HG02588 (cell line): ENCODE measurements at regions not wholly inside any gene's neighbourhood (a gene's known extent, or its start where the extent isn't known, plus 50 kb on each side); places are given as distances from the start of the nearest gene placed in this dataset.
"Not testable (repeated sequence)": the region's sequence is repeated elsewhere in the genome, so short reads cannot be mapped to it uniquely, and the experiment has no call there.

ENCODE experiments used
- ATAC-seq: cut with Tn5 transposase; IDR thresholded peaks from one replicate; pipeline ENCODE4 v1.9.1; 2021; ENCODE audit warnings: mild to moderate bottlenecking, moderate library complexity; ENCODE audit not compliant: unreplicated experiment

DNA sequence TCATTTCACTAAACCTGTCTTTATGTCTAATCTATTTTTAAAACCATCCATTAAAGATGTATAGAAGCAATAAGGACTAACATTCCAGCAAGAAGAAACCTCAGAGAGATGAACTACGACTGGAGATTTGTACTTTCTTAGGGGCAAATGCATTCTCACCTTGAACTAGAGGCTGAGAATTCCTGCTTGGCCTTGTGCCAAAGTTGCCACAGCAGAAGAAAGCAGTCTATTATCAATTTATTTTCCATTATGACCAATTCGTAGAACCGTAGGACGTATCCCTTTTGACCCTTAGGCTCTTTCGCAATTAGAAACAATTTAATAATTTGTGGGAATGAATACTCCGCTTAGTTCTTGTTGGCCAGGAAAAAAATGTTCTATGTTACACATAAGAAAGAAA, 1647.4 kb upstream of the CDH9 start:
- ATAC-seq: no peak

DNA sequence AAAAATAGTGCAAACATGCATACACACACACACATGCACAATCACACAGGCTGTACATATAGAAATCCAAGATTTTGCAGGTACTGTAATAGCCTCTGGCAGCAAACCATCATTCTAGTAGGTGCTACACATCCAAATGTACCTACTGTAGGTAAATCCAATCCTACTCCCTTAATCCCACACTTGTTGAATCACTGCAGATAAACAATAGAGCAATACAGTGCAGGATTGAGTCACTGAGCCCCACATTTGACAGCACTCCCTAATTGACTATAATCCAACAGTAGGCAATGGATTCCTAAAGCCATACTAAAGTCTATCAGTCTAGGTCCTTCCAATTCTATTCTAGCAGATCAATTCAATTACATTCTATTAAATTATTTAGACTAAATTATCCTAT, 1640.5 kb upstream of the CDH9 start:
- ATAC-seq: no peak

DNA sequence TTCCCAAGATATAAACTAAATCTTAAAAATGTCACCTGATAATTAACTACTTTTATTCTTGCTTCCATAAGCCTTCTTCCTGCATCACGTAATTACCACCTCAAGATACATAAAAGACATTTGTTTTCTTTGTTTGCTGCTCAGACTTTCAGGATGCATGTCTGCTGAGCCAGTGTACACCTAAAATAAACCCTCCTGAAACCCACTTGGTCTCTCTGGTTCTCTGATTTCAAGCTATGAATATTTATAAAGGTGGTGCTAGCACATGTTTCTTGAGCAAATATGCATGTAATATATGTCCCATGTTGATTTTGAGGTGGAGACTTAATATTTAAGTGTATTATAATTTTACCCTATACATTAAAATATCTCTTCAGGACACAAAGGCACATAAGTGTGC, 1627.7 kb upstream of the CDH9 start:
- no peak for ATAC-seq

DNA sequence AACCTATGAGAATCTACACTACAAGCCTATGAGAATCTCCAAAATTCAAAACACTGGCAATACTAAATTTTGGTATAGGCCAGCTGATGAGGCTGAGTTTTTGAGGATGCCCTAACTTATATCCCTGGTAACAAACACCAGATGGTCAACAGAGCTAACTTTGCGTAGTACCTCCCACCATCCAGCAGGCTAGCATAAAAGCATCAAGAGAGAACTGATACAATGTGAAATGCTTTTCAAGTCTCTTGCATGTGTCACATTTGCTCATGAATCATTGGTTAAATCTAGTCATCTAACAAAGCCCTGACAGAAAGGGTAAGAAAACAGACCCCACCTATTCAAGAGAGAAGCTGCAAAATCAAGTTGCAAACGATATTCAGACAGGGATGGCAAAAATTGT, 1609.7 kb upstream of the CDH9 start:
- ATAC-seq: no peak

DNA sequence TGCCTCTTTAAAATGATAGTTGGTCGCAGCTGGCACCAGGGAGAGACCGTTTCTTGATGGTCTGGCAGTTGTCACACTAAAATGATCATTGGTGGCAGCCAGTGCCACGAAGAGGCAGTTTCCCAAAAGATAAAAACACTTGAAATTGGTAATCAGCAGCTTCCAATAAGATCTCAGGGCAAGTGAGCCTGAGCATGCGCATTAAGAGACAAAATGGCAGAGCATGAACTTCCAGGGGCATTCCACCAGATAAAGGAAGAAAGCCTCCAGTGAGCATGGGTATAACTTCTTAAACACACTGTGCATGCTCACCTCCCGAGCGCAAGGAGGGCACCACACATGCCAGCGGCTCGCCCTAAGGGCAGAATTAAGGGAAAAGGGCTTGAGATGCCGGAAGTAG, 1594.2 kb upstream of the CDH9 start:
- no peak for ATAC-seq

DNA sequence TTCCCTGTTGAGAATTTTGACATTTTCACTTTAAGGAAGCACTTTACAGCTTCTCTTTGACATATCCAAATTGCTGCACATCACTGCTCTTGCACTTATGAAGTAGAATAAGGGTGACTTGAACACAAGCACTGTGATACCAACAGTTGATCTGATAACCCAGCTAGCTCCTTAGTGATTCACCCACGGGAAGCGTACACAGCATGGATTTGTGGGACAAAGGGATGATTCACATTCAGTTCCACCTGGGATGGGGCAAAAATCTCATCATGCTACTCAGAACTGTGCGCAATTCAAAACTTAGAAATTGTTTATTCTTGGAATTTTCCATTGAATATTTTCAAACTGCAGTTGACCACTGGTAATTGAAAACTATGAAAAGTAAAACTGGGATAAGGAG, 1565.5 kb upstream of the CDH9 start:
- ATAC-seq: no peak

DNA sequence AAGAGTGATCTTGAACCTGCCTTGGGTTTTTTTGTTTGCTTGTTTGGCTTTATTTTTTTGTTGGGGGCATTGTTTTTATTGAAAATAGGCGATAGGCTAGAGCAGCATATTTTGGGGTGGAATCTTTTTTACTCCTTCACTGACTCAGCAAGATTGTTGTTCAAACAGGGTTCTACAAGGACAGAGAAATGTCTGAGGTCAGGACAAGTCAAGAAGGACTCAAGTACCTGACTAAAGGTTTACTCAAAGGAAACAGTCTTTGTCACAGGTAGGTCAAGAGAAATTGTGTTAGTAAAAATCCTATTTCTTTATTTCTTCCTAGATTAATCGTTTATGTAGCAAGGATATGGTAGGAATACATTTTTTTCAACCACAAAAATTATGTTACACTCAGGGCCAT, 1564.0 kb upstream of the CDH9 start:
- ATAC-seq: no peak

DNA sequence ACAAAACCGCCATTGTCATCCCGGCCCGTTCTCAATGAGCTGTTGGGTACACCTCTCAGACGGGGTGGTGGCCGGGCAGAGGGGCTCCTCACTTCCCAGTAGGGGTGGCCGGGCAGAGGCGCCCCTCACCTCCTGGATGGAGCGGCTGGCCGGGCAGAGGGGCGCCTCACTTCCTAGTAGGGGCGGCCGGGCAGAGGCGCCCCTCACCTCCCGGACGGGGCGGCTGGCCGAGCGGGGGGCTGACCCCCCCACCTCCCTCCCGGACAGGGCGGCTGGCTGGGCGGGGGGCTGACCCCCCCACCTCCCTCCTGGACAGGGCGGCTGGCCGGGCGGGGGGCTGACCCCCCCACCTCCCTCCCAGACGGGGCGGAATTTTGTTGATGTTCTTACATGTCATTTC, 1558.3 kb upstream of the CDH9 start:
- not testable (repeated sequence) for ATAC-seq

DNA sequence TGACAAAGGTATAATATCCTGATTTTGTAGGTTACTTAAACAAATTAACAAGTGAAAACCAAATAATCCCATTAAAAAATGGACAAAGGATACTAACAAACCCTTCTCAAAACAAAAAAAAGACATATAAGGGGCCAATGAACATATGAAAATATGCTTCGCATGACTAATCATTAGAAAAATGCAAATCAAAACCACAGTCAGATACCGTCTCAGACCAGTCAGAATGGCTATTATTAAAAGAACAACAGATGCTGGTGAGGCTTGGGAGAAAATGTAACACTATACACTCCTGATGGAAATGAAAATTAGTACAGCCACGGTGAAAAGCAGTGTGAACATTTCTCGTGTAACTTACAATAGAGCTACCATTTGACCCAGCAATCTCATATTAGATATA, 1542.2 kb upstream of the CDH9 start:
- ATAC-seq: no peak

DNA sequence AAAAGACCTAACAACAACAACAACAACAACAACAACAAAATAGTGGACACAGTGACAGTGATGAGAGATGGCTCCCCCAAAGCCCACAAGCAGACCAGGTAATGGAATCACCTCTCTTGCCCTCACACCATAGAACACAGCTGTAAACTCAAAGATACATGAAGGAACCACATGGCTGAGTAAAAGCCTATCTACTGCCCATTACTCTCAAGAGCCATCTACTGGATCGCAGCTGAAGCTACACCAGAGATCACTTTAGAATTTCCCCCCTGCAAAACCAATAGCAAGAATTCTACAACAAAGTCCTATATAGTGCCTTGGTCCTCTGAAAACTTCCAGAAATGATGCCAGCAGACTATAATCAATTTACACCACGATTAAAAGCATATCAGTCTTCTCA, 1537.6 kb upstream of the CDH9 start:
- no peak for ATAC-seq

DNA sequence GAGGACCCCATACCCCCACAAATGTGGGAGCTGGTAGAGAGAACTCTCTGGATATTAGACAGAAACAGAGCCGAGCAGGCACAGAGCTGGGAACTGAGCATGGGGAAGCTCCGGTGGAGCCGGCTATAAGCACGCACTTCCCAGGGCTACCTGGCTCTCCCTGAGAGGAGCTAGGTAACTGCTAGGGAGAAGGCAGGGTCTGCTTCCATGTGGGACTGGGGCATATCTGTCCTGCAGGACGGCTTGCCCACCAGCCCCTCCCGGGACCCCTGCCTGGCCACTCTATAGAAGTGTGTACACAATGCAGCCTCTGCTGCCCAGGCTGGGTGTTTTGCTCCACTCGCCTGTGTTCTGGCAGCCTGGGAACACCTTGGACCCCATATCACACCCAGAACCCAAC, 1537.0 kb upstream of the CDH9 start:
- ATAC-seq: no peak

DNA sequence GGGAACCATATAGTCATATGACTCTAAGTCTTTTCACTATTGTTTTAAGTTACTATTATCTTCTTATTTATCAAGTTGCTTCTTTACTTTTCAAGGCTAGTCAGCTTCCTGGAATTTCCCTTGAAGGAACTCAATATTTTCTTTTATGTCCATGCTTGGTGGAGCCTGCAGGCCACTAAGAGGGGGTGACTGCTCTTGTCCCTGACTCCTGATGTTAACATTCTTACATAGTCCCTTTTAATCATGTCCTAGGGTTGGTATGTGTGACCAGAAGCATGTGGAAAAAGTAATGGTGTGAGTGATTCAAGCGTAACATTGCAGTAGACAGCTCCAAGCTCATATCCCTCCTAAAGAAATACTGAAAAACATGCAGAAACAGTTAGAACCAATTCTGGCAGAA, 1536.2 kb upstream of the CDH9 start:
- ATAC-seq: no peak

DNA sequence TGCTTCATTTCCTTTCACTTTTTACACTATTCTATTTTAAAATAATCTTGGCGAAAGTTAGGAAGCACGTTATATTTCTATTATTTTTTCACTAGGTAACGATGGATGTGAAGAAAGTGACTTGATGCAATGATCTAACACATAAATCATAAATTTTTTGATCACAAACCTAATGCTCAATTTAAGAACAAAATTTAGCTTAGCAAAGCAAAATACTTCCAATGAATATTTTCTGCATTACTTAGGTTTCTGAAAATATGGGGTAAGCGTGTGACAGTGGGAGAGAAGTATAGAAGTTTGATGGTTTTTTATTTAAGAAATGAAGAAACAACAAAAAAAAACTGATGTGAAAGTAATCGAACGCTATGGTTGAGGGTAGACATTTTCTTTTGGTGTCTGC, 1528.7 kb upstream of the CDH9 start:
- ATAC-seq: no peak

DNA sequence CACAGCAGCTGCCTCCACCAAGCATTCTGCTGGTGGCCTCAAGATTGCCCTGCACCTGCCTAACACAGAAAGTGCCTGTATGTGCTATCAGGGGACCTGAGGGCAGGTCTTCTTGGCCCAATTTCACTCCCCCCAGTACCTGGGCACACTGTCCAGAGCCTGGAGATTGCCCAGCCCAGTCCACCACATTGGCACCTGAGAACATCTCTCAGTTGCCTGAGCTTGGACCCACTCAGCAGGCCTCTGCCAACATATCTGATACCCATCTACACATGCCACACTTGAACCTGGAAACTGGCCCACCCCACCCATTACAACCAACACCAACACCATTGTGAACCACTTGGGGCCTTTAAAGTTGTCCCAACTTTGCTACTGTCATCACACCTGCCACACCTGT, 1523.1 kb upstream of the CDH9 start:
- ATAC-seq: no peak

DNA sequence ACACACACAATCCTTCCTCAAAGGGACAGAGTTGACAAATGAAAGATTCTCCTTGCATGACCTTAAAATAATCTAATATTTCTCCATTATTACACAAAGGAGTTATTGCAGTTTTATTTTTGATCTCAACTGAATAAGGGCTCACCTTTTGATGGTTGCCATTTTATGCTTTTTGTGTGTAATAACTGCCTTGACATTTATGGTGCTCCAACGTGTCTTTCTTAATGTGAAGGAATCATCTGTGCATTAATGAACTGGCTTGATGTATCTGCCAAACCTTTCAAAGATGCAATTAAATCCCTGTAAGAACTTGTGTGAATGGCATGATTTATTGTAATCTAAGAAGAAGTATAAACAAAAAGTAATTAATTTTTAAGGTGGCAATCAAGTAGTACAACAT, 1519.8 kb upstream of the CDH9 start:
- ATAC-seq: no peak

DNA sequence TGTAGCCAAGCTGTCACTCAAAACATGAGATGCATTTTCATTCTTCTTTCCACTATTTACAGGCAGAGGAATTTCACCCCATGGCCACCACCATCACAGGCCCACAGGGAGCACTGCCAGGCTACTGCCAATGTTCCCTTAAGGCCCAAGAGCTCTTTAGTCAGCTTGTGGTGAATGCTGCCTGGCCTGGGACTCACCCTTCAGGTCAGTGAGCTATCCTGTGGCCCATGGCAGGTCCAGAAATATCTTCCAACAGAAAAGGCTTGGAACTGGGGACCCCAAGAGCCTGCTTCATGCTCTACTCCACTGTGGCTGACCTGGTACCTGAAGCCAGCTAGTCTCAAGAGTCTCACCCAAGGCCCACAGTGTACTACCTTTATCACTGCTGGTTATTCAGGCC, 1518.7 kb upstream of the CDH9 start:
- ATAC-seq: no peak

DNA sequence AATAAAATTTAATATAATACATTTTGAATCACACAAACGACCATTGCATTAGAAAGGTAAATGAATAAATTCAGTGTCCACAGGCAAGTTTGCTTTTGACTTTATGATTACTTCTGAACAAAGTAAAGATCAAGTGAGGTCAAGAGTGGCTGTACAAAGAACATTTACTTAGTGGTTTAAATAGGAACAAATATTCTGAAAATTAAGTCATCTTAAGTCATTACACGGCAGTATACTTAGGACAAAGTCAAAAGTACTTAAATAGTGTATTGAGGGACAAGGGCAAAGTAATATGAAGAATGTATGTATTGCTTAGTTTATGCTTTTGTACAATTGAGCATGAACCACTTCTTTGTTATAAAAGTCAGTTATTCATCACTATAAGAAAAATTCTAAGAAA, 1511.2 kb upstream of the CDH9 start:
- no peak for ATAC-seq

DNA sequence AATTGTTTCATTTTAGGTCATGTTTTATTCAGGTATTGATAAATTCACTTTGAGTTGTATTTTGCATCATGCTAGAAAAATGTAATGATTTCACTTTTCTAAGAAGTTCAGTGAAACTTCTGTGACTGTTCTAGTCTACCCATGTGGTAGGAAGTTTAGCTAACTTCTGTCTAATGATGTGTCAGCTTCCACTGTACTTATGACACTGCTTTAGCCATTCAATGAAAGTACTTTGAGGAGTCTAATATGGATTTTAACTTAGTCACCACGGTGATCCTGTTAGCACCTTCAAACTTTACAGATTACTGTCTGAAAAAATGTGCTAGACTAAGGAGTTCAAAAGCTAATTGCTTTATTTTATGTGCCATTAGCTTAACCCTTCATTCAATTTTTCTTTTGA, 1510.5 kb upstream of the CDH9 start:
- no peak for ATAC-seq

DNA sequence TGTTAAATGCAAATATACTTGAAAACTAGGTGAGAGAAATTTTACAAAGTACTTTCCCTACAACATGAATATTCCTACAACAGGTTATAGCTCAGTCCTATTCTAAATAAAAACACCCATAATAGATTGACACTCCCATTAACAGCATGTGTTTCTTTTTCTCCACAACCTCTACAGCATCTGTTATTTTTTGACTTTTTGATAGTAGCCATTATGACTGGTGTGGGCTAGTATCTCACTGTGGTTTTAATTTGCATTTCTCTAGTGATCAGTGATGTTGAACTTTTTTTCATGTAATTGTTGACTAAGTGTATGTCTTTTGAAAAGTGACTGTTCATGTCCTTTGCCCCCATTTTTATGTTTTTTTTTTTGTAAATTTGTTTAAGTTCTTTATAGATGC, 1506.1 kb upstream of the CDH9 start:
- ATAC-seq: no peak

DNA sequence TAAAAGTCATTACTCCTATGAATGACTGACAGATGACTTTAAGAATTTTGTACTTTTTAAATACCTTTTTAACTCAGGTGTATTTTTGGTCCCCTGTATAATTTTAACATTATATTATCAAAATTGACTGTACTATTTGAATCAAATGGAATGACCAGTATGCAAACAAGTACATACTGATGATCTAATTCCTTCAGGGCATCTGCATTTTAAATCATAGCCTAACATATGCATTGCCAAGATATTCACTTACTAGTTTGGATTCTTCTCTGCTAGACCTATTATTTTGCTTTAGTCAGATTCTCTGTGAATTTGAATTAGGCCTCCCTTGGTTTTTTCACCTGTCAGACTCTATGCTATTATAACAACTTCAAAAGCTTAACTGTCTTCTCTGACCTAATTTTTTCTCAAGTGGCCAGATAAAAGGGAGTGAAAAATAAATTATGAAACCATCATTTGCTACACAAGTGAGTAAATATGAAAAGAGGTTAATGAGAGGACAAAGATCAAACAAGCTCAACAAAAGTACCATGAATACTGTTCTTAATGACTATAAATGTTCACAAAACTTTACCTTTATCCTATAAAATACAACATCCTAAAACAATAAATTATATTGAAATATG, 1505.2 kb upstream of the CDH9 start:
- ATAC-seq: no peak

DNA sequence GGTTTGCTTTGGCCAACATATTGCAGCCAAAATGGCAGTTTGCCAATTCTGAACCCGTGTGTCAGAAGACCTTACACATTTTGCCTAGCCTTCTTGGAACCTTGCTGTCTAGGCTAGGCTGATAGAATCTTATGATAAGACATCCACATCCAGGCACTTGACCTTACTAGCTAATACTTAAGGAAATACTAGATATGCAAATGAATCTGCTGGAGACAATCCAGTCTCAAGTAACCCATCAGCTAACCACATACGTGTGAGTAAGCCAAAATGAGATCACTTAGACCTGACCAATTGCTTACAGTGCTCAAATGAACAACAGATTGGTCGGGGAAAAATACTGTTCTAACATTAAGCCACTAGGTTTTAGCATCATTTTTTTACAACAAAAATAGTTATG, 1504.6 kb upstream of the CDH9 start:
- ATAC-seq: no peak

DNA sequence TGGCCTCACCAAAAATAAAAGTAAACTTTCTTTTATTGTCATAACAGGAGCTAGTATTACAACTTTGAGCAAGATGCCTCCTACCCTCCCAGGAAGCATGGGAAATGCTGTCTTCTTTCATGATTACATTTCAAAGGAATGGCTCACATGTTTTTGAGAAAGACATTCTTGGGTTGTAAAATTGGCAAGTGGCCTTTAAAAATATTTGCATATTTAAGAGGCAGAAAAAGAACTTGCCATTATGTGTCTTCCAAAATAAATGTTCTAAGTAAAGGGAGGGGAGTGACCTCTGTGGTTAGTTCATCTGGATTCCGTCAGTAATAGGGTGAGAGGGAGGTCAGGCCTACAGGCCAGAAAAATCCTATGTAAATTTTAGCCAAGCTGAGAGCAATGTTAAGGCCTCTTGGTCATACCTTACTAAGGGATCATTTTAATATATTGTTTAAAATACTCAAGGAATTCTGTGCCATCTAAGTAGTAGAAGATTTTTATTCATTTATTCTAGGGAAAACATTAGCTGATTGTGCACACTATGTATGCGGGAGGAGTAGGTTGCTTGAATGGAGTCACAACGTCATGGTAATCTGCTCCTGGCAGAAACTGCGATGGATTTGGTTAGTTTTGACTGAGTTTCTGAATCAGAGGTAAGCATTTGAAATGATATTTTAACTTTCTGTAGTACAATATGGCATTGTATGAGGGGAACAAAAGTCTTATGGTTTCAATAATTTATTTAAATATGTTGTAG, 1485.7 kb upstream of the CDH9 start:
- ATAC-seq: no peak

DNA sequence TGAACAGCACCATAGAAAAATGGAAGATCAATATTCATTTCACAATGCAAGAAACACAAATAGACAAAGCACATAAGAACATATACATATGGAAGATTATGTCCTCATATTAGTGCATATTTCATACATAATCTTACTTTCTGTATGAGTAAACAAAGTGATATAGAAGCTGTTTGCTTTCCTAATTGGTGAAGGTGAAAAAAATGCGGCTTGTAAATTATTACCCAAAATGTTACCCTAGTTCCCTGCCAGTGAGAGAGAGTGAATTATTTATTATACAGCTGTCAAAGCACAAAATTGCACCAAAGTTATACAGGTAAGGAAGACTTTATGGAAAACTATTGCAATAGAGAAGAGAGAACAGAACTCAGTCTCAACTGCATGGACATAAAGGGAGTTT, 1485.0 kb upstream of the CDH9 start:
- no peak for ATAC-seq
